PFSK-1 (cell line): ENCODE measurements at regions not wholly inside any gene's neighbourhood (a gene's known extent, or its start where the extent isn't known, plus 50 kb on each side); places are given as distances from the start of the nearest gene placed in this dataset.

Experiments
- FOXP2 ChIP-seq: optimal IDR thresholded peaks from 2 replicates; pipeline ENCODE3; 2011; ENCODE audit warnings: borderline replicate concordance, control low read depth, inconsistent platforms; ENCODE audit not compliant: insufficient read depth; ENCODE audit errors: extremely low read length, extremely low read depth
- POLR2AphosphoS5 ChIP-seq: IDR thresholded peaks from 2 replicates; pipeline ENCODE4 v1.6.1; 2012; ENCODE audit warnings: low read depth, mild to moderate bottlenecking, control low read depth, low read length, moderate library complexity
- SIN3A ChIP-seq: IDR thresholded peaks from 2 replicates; pipeline ENCODE4 v1.6.1; 2012; ENCODE audit warnings: mild to moderate bottlenecking, low read length, moderate library complexity, borderline replicate concordance; ENCODE audit not compliant: insufficient read depth
- TAF1 ChIP-seq: IDR thresholded peaks from 2 replicates; pipeline ENCODE4 v1.6.1; 2012; ENCODE audit warnings: low read length, control low read depth, borderline replicate concordance; ENCODE audit not compliant: insufficient read depth
- TF ChIP-seq, protein P1 (sequence below), 2 experiments: IDR thresholded peaks; 2 replicates each; pipeline versions ENCODE4 v1.6.1 to v1.8.0; 2011 to 2012; ENCODE audit warnings: low read depth in 2 of 2, low read length in 2 of 2, control low read depth in 1 of 2, inconsistent platforms in 1 of 2, mild to moderate bottlenecking in 1 of 2, moderate library complexity in 1 of 2; ENCODE audit not compliant: insufficient read depth in 1 of 2

DNA sequence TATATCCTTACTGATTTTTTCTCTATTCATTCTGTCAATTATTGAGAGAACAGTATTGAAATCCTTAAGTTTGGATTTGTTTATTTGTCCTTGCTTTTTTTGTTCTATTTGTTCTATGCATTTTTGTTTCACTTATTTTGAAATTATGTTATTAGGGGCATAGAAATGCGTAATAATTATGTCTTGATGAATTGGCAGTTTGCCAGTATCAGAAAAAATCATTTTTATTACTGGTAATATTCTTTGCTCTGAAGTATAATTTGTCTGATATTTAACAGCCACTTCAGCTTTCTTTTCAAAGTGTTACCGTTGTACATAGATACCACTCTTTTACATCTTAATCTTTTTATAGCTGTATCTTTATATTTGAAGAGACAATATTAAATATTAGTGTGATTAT is 2090.9 kb upstream of the WWC1 start:
- TF ChIP-seq POLR2AphosphoS5 (no peak), SIN3A (no peak), TAF1 (no peak), FOXP2 (no peak)
- TF ChIP-seq, protein P1, sequence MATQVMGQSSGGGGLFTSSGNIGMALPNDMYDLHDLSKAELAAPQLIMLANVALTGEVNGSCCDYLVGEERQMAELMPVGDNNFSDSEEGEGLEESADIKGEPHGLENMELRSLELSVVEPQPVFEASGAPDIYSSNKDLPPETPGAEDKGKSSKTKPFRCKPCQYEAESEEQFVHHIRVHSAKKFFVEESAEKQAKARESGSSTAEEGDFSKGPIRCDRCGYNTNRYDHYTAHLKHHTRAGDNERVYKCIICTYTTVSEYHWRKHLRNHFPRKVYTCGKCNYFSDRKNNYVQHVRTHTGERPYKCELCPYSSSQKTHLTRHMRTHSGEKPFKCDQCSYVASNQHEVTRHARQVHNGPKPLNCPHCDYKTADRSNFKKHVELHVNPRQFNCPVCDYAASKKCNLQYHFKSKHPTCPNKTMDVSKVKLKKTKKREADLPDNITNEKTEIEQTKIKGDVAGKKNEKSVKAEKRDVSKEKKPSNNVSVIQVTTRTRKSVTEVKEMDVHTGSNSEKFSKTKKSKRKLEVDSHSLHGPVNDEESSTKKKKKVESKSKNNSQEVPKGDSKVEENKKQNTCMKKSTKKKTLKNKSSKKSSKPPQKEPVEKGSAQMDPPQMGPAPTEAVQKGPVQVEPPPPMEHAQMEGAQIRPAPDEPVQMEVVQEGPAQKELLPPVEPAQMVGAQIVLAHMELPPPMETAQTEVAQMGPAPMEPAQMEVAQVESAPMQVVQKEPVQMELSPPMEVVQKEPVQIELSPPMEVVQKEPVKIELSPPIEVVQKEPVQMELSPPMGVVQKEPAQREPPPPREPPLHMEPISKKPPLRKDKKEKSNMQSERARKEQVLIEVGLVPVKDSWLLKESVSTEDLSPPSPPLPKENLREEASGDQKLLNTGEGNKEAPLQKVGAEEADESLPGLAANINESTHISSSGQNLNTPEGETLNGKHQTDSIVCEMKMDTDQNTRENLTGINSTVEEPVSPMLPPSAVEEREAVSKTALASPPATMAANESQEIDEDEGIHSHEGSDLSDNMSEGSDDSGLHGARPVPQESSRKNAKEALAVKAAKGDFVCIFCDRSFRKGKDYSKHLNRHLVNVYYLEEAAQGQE (IDR thresholded peaks at IDR 0.05; ENCODE audit: insufficient read depth in 1 of 2, low read depth in 2 of 2, low read length in 2 of 2) = no peak
